Lung microvascular endothelial cell (primary cell): ENCODE measurements at regions not wholly inside any gene's neighbourhood (a gene's known extent, or its start where the extent isn't known, plus 50 kb on each side); places are given as distances from the start of the nearest gene placed in this dataset.
"Not testable (repeated sequence)": the region's sequence is repeated elsewhere in the genome, so short reads cannot be mapped to it uniquely, and the experiment has no call there.

ENCODE experiments used
- DNase-seq, 2 donors: peaks; one replicate each; pipeline versions ENCODE4 v3.0.0 to v3.0.0-alpha.2; 2010; ENCODE audit warnings: low read depth in 2 of 2

GRCh38 chr3:144593881-144594280 lies 622.3 kb downstream of the DIPK2A start:
- no peak for DNase-seq

- not testable (repeated sequence) for DNase-seq
Measured at GRCh38 chr3:144620236-144620635, 648.6 kb downstream of the DIPK2A start.

- DNase-seq: no peak
Measured at GRCh38 chr3:144622845-144623244, 651.2 kb downstream of the DIPK2A start.

GRCh38 chr3:144624656-144625055 lies 653.0 kb downstream of the DIPK2A start:
- DNase-seq: no peak

- DNase-seq: no peak
Measured at GRCh38 chr3:144626835-144627234, 655.2 kb downstream of the DIPK2A start.

- no peak for DNase-seq
Measured at GRCh38 chr3:144629381-144629780, 657.8 kb downstream of the DIPK2A start.

- no peak for DNase-seq
Measured at GRCh38 chr3:144636833-144637232, 665.2 kb downstream of the DIPK2A start.

GRCh38 chr3:144638009-144638408 lies 666.4 kb downstream of the DIPK2A start:
- no peak for DNase-seq

GRCh38 chr3:144643771-144644198 lies 672.2 kb downstream of the DIPK2A start:
- DNase-seq: no peak

GRCh38 chr3:144645300-144645699 lies 673.7 kb downstream of the DIPK2A start:
- DNase-seq: no peak

GRCh38 chr3:144650380-144650779 lies 678.8 kb downstream of the DIPK2A start:
- no peak for DNase-seq

GRCh38 chr3:144652573-144652972 lies 681.0 kb downstream of the DIPK2A start:
- no peak for DNase-seq

GRCh38 chr3:144655423-144655822 lies 683.8 kb downstream of the DIPK2A start:
- no peak for DNase-seq

GRCh38 chr3:144660186-144660585 lies 688.6 kb downstream of the DIPK2A start:
- DNase-seq: no peak

- DNase-seq: no peak
Measured at GRCh38 chr3:144662729-144663128, 691.1 kb downstream of the DIPK2A start.

- DNase-seq: no peak
Measured at GRCh38 chr3:144663456-144664436, 692.1 kb downstream of the DIPK2A start.

- DNase-seq: no peak
Measured at GRCh38 chr3:144665567-144666053, 694.0 kb downstream of the DIPK2A start.

- no peak for DNase-seq
Measured at GRCh38 chr3:144670571-144670970, 698.9 kb downstream of the DIPK2A start.

GRCh38 chr3:144677103-144677502 lies 705.5 kb downstream of the DIPK2A start:
- peak in 1 of 2 donors; percentile 52 for DNase-seq

- DNase-seq: no peak
Measured at GRCh38 chr3:144683065-144683464, 711.4 kb downstream of the DIPK2A start.

- peak in 1 of 2 donors; percentile 2 for DNase-seq
Measured at GRCh38 chr3:144687862-144688261, 716.2 kb downstream of the DIPK2A start.

- no peak for DNase-seq
Measured at GRCh38 chr3:144692488-144692887, 720.9 kb downstream of the DIPK2A start.

GRCh38 chr3:144708437-144708836 lies 736.8 kb downstream of the DIPK2A start:
- no peak for DNase-seq
